Breast epithelium (tissue), 3 donors: ENCODE measurements at regions not wholly inside any gene's neighbourhood (a gene's known extent, or its start where the extent isn't known, plus 50 kb on each side); places are given as distances from the start of the nearest gene placed in this dataset.

Source experiments
- POLR2A ChIP-seq: fragments of 450-650 bp; IDR thresholded peaks from one replicate; pipeline ENCODE4 v1.6.1; 2016; ENCODE audit warnings: antibody characterized with exemption, mild to moderate bottlenecking, moderate library complexity
- TF ChIP-seq, protein P1 (sequence below), 3 donors: fragments of 450-650 bp; IDR thresholded peaks; one replicate each; pipeline ENCODE4 v1.5.1; 2016 to 2017; ENCODE audit warnings: antibody characterized with exemption in 3 of 3, mild to moderate bottlenecking in 3 of 3, moderate library complexity in 3 of 3

DNA sequence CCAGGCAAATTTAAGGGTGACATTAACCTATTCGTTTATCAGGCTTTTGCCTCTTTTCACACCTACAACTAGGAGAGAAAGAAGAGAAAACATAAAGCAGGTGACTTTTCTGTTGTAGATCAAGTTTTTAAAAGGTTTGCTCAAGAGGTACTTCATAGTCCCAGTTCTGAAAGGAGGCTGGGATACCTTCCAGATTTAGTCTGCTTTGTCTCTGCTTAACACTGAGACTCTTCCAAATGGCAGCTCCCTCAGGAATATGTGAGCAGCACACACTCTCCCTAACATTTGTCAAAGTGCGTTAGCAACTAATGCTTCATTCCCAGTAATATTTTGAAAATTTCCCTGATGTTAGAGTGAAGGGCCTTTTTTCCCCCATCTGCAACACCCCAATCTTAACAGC, 133.7 kb upstream of the RASSF8 start:
- TF ChIP-seq, protein P1, sequence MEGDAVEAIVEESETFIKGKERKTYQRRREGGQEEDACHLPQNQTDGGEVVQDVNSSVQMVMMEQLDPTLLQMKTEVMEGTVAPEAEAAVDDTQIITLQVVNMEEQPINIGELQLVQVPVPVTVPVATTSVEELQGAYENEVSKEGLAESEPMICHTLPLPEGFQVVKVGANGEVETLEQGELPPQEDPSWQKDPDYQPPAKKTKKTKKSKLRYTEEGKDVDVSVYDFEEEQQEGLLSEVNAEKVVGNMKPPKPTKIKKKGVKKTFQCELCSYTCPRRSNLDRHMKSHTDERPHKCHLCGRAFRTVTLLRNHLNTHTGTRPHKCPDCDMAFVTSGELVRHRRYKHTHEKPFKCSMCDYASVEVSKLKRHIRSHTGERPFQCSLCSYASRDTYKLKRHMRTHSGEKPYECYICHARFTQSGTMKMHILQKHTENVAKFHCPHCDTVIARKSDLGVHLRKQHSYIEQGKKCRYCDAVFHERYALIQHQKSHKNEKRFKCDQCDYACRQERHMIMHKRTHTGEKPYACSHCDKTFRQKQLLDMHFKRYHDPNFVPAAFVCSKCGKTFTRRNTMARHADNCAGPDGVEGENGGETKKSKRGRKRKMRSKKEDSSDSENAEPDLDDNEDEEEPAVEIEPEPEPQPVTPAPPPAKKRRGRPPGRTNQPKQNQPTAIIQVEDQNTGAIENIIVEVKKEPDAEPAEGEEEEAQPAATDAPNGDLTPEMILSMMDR (IDR thresholded peaks at IDR 0.05): no peak
- no peak for TF ChIP-seq POLR2A
